AG09309 (cell line): ENCODE measurements at regions not wholly inside any gene's neighbourhood (a gene's known extent, or its start where the extent isn't known, plus 50 kb on each side); places are given as distances from the start of the nearest gene placed in this dataset.
"Not testable (repeated sequence)": the region's sequence is repeated elsewhere in the genome, so short reads cannot be mapped to it uniquely, and the experiment has no call there.

ENCODE experiments used
- DNase-seq: peaks from one replicate; pipeline ENCODE4 v3.0.0-alpha.2; 2010; ENCODE audit warnings: low read depth
- H3K4me3 ChIP-seq: 2 replicates; pipeline ENCODE4 v1.5.1; 2011; ENCODE audit warnings: mild to moderate bottlenecking, low read depth, low read length, moderate library complexity; ENCODE audit not compliant: control insufficient read depth
- CTCF ChIP-seq: IDR thresholded peaks from 2 replicates; pipeline ENCODE4 v1.5.1; 2011; ENCODE audit warnings: mild to moderate bottlenecking, low read depth, low read length, inconsistent platforms; ENCODE audit not compliant: insufficient read depth, control insufficient read depth; ENCODE audit errors: missing control alignments

GRCh38 chr6:27668442-27669294 is 195.8 kb upstream of the ZNF184 start:
- DNase-seq: no peak
- TF ChIP-seq CTCF: no peak
- H3K4me3 ChIP-seq: no peak overlapping the region

GRCh38 chr6:27667657-27668441 is 194.9 kb upstream of the ZNF184 start:
- no peak for TF ChIP-seq CTCF
- no peak for DNase-seq
- peak overlapping the region; percentile 7 for H3K4me3 ChIP-seq

GRCh38 chr6:27667016-27667656 is 194.2 kb upstream of the ZNF184 start:
- TF ChIP-seq CTCF: no peak
- DNase-seq: no peak
- no peak overlapping the region for H3K4me3 ChIP-seq

- no peak for TF ChIP-seq CTCF
- H3K4me3 ChIP-seq: no peak overlapping the region
- DNase-seq: no peak
Measured at GRCh38 chr6:27662769-27663168, 189.9 kb upstream of the ZNF184 start.

- DNase-seq: not testable (repeated sequence)
Measured at GRCh38 chr6:27662212-27662611, 189.3 kb upstream of the ZNF184 start.

GRCh38 chr6:27653143-27653825 is 180.4 kb upstream of the ZNF184 start:
- DNase-seq, H3K4me3 ChIP-seq: not testable (repeated sequence)

More at GRCh38 chr6:27662212-27662611, 189.3 kb upstream of the ZNF184 start:
- H3K4me3 ChIP-seq: not testable (repeated sequence)

GRCh38 chr6:27651371-27651732 is 178.4 kb upstream of the ZNF184 start:
- DNase-seq: no peak
- TF ChIP-seq CTCF: no peak
- no peak overlapping the region for H3K4me3 ChIP-seq
